ENCODE measurements at regions not wholly inside any gene's neighbourhood (a gene's known extent, or its start where the extent isn't known, plus 50 kb on each side); places are given as distances from the start of the nearest gene placed in this dataset.
"Not testable (repeated sequence)": the region's sequence is repeated elsewhere in the genome, so short reads cannot be mapped to it uniquely, and the experiment has no call there.

DNA sequence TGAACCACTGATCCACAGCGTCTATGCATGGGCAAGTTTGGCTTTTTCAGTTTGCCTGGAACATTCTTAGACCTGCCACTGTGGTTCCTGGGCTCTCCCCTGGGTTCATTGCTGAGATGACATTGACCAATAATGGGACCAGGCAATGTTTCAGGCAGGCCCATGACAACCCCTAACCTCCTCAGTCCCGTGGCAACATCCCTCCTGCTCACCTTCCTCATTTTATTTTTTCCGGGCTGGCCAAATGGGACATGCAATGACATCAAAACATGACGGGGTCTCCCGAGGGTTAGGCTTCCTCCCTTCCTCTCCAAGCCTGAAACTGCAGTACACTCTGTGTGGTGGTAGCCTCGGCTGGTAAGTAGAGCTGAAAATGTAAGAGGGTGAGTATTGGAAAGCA is 234.0 kb upstream of the RREB1 start:
- peaks cover 6% of the 10 kb centered on the region for H3K9me3 Mint-ChIP-seq (ENCODE audit: low read depth)
- H3K4me3 Mint-ChIP-seq (ENCODE audit: unreplicated experiment), result no peak overlapping the region
- DNase-seq (ENCODE audit: low spot score), result no peak
- H3K27ac Mint-ChIP-seq (ENCODE audit: unreplicated experiment), result no peak overlapping the region
- H3K27me3 Mint-ChIP-seq (ENCODE audit: low read depth), result no peaks in the 10 kb centered on the region
- peaks cover 5% of the 10 kb centered on the region for H3K4me1 Mint-ChIP-seq (ENCODE audit: low read depth)
- no peaks in the 10 kb centered on the region for H3K36me3 Mint-ChIP-seq (ENCODE audit: low read depth)
- TF ChIP-seq, protein P1, sequence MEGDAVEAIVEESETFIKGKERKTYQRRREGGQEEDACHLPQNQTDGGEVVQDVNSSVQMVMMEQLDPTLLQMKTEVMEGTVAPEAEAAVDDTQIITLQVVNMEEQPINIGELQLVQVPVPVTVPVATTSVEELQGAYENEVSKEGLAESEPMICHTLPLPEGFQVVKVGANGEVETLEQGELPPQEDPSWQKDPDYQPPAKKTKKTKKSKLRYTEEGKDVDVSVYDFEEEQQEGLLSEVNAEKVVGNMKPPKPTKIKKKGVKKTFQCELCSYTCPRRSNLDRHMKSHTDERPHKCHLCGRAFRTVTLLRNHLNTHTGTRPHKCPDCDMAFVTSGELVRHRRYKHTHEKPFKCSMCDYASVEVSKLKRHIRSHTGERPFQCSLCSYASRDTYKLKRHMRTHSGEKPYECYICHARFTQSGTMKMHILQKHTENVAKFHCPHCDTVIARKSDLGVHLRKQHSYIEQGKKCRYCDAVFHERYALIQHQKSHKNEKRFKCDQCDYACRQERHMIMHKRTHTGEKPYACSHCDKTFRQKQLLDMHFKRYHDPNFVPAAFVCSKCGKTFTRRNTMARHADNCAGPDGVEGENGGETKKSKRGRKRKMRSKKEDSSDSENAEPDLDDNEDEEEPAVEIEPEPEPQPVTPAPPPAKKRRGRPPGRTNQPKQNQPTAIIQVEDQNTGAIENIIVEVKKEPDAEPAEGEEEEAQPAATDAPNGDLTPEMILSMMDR (IDR thresholded peaks at IDR 0.05), result no peak

DNA sequence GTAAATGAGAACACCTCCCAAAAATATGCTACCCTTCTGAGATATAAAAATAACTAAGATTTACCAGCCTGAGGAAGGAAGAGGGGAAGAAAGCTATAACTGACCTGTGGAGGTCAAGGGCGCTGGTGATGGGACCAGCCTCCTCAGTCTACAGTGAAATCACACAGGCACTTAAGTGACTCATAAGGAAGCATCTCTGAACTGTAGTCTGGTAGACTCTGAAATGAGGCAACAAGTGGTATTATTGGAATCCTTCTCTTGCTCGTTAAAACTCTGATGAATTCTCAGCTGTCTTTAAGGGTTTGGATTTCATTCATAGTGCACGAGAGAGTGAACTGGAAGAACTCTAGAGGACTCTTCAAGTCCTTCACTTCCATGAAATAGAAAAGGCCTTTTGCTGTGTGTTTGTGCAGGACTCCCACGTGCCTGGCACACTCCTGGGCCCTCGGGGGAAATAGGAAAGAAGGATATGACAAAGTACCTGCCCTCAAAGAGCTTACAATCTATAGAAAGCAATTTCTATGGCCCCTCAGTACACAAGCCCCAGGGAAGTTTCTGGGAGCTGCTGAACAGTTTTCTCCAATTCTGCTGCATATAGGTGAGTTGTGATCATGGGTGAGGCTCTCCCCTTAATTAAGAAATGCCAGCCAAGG is 231.8 kb upstream of the RREB1 start:
- Mint-ChIP-seq H3K27ac (ENCODE audit: unreplicated experiment) (peak overlapping the region; percentile 43), H3K4me1 (ENCODE audit: low read depth) (peaks cover 9% of the 10 kb centered on the region), H3K4me3 (ENCODE audit: unreplicated experiment) (no peak overlapping the region), H3K9me3 (ENCODE audit: low read depth) (no peaks in the 10 kb centered on the region), H3K27me3 (ENCODE audit: low read depth) (no peaks in the 10 kb centered on the region), H3K36me3 (ENCODE audit: low read depth) (no peaks in the 10 kb centered on the region)
- no peak for DNase-seq (ENCODE audit: low spot score)
- TF ChIP-seq, protein P1 (IDR thresholded peaks at IDR 0.05), result no peak

DNA sequence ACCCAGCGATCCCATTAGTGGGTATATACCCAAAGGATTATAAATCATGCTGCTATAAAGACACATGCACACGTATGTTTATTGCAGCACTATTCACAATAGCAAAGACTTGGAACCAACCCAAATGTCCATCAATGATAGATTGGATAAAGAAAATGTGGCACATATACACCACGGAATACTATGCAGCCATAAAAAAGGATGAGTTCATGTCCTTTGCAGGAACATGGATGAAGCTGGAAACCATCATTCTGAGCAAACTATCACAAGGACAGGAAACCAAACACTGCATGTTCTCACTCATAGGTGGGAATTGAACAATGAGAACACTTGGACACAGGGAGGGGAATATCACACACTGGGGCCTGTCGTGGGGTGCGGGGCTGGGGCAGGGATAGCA is 230.0 kb upstream of the RREB1 start:
- not testable (repeated sequence) for DNase-seq (ENCODE audit: low spot score); H3K27ac Mint-ChIP-seq (ENCODE audit: unreplicated experiment); H3K9me3 Mint-ChIP-seq (ENCODE audit: low read depth); H3K4me1 Mint-ChIP-seq (ENCODE audit: low read depth); H3K4me3 Mint-ChIP-seq (ENCODE audit: unreplicated experiment); H3K36me3 Mint-ChIP-seq (ENCODE audit: low read depth); H3K27me3 Mint-ChIP-seq (ENCODE audit: low read depth)

DNA sequence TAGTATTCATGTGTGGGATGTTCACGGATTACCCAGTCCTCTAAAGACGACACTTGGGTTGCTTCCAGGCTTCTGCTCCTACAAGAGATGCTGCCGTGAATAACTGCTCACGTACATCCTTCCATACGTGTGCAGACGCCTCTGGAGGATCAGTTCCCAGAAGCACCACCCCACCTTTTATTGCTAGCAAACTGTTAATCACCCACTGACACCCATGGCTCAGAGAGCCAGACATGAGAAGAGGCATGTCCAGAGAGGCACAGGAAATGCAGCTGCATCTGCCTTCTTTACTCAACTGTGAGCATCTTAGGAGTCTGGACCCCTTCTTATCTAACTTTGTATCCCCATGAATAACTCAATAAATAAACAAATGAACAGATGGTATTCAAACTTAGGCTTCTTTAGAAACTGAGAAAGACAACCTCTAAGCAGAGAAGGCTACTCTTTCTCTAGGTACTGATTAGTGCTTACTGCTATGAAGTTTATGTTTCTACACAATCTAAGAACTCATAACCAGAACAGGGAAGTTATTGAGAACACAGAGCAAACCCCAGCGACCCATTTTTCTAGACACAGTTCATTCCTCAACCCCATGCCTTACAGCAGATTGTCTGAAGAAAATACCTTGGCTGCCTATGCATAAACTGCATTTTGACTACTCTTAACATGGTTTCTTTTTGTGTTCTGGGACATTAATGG is 228.7 kb upstream of the RREB1 start:
- Mint-ChIP-seq H3K9me3 (ENCODE audit: low read depth) (no peaks in the 10 kb centered on the region), H3K4me3 (ENCODE audit: unreplicated experiment) (no peak overlapping the region), H3K36me3 (ENCODE audit: low read depth) (no peaks in the 10 kb centered on the region), H3K27me3 (ENCODE audit: low read depth) (no peaks in the 10 kb centered on the region), H3K4me1 (ENCODE audit: low read depth) (peaks cover 9% of the 10 kb centered on the region), H3K27ac (ENCODE audit: unreplicated experiment) (no peak overlapping the region)
- TF ChIP-seq, protein P1 (IDR thresholded peaks at IDR 0.05), result no peak
- DNase-seq (ENCODE audit: low spot score), result no peak

DNA sequence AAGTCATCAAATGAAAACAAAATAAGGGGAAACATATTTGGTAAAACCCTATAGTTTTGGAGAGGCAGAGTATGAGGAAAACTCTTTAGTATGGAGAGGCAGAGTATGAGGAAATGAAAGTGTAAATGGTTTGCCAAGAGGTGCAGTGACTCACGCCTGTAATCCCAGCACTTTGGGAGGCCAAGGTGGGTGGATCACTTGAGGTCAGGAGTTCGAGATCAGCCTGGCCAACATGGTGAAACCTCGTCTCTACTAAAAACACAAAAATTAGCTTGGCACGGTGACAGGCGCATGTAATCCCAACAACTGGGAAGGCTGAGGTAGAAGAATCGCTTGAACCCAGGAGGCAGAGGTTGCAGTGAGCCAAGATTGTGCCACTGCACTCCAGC is 228.2 kb upstream of the RREB1 start:
- not testable (repeated sequence) for H3K27me3 Mint-ChIP-seq (ENCODE audit: low read depth); H3K9me3 Mint-ChIP-seq (ENCODE audit: low read depth); H3K27ac Mint-ChIP-seq (ENCODE audit: unreplicated experiment); H3K36me3 Mint-ChIP-seq (ENCODE audit: low read depth); H3K4me3 Mint-ChIP-seq (ENCODE audit: unreplicated experiment); DNase-seq (ENCODE audit: low spot score); H3K4me1 Mint-ChIP-seq (ENCODE audit: low read depth)

DNA sequence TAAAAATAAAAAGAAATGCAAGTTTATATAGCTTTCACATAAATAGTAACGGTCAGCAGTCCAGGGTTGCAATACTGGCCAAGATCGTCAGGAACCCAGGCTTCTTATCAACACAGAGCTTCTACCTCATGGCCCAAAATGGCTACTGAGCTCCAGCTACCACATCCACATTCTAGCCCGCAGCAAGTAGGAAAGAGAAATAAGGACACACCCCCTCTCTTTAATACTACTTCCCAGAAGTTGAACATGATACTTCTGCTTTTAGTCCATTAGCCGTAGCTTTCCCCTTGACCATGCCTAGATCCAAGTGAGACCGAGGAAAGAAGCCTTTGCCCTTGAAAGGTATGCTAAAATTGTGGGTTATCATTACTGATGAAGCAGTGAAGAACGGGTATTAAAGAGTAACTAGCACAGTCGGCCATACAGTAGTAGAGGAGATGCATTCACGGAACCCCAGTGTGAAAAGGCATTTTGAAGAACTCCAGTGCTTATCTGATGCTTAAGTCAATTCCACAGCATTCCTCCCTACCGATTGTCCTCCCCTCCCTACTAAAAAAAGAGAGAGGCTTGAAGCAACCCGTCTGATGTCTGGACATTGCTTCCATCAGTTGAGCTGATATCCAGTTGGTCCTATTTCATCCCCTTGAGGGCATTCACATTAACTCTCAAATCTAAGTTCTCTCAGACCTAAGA is 226.9 kb upstream of the RREB1 start:
- no peaks in the 10 kb centered on the region for H3K27me3 Mint-ChIP-seq (ENCODE audit: low read depth)

More for the DNA sequence above, 226.9 kb upstream of the RREB1 start:
- Mint-ChIP-seq H3K27ac (ENCODE audit: unreplicated experiment) (no peak overlapping the region), H3K4me1 (ENCODE audit: low read depth) (peaks cover 6% of the 10 kb centered on the region), H3K4me3 (ENCODE audit: unreplicated experiment) (no peak overlapping the region), H3K36me3 (ENCODE audit: low read depth) (no peaks in the 10 kb centered on the region), H3K9me3 (ENCODE audit: low read depth) (no peaks in the 10 kb centered on the region)
- TF ChIP-seq, protein P1 (IDR thresholded peaks at IDR 0.05), result no peak
- DNase-seq (ENCODE audit: low spot score), result no peak
